ENCODE measurements at regions not wholly inside any gene's neighbourhood (a gene's known extent, or its start where the extent isn't known, plus 50 kb on each side); places are given as distances from the start of the nearest gene placed in this dataset.
A peak's percentile ranks its signal among the peaks of the same experiment; 100 is the strongest.

- no peaks in the 10 kb centered on the region for H3K36me3 ChIP-seq
- no peak overlapping the region for H3K4me3 ChIP-seq
- peaks cover 0 to 8% of the 10 kb centered on the region in 2 donors for H3K9me3 ChIP-seq
- no peaks in the 10 kb centered on the region for H3K27me3 ChIP-seq
- no peak for TF ChIP-seq CTCF (IDR thresholded peaks at IDR 0.05)
- H3K27ac ChIP-seq = peak overlapping the region in 1 of 2 donors; percentile 40
- no peaks in the 10 kb centered on the region for H3K4me1 ChIP-seq
- DNase-seq (ENCODE audit: low spot score) = no peak
Measured at GRCh38 chr4:26075583-26075982, 161.6 kb downstream of the SMIM20 start.

GRCh38 chr4:26076000-26076587 lies 162.1 kb downstream of the SMIM20 start:
- DNase-seq (ENCODE audit: low spot score) = no peak
- Histone ChIP-seq H3K27ac (peak overlapping the region in 1 of 2 donors; percentile 40), H3K4me3 (no peak overlapping the region), H3K36me3 (no peaks in the 10 kb centered on the region), H3K27me3 (no peaks in the 10 kb centered on the region), H3K4me1 (no peaks in the 10 kb centered on the region), H3K9me3 (peaks cover 0 to 8% of the 10 kb centered on the region in 2 donors)
- no peak for TF ChIP-seq CTCF (IDR thresholded peaks at IDR 0.05)

GRCh38 chr4:26076896-26077295 lies 162.9 kb downstream of the SMIM20 start:
- TF ChIP-seq CTCF (IDR thresholded peaks at IDR 0.05) = no peak
- Histone ChIP-seq H3K27ac (no peak overlapping the region), H3K9me3 (peaks cover 0 to 8% of the 10 kb centered on the region in 2 donors), H3K36me3 (no peaks in the 10 kb centered on the region), H3K4me1 (no peaks in the 10 kb centered on the region), H3K27me3 (no peaks in the 10 kb centered on the region), H3K4me3 (no peak overlapping the region)
- DNase-seq (ENCODE audit: low spot score) = no peak

GRCh38 chr4:26077756-26078155 lies 163.7 kb downstream of the SMIM20 start:
- Histone ChIP-seq H3K9me3 (peaks cover 0 to 8% of the 10 kb centered on the region in 2 donors), H3K27me3 (no peaks in the 10 kb centered on the region), H3K4me3 (no peak overlapping the region), H3K36me3 (no peaks in the 10 kb centered on the region), H3K27ac (no peak overlapping the region), H3K4me1 (no peaks in the 10 kb centered on the region)
- TF ChIP-seq CTCF (IDR thresholded peaks at IDR 0.05) = no peak
- DNase-seq (ENCODE audit: low spot score) = no peak

- peaks cover 0 to 8% of the 10 kb centered on the region in 2 donors for H3K9me3 ChIP-seq
- H3K4me1 ChIP-seq = peaks cover 0 to 5% of the 10 kb centered on the region in 2 donors
- no peak for TF ChIP-seq CTCF (IDR thresholded peaks at IDR 0.05)
- no peak overlapping the region for H3K27ac ChIP-seq
- H3K27me3 ChIP-seq = no peaks in the 10 kb centered on the region
- no peaks in the 10 kb centered on the region for H3K36me3 ChIP-seq
- no peak overlapping the region for H3K4me3 ChIP-seq
- DNase-seq (ENCODE audit: low spot score) = no peak
Measured at GRCh38 chr4:26080870-26081628, 167.0 kb downstream of the SMIM20 start.
